GM19025 (cell line): ENCODE measurements at regions not wholly inside any gene's neighbourhood (a gene's known extent, or its start where the extent isn't known, plus 50 kb on each side); places are given as distances from the start of the nearest gene placed in this dataset.
A peak's percentile ranks its signal among the peaks of the same experiment; 100 is the strongest.

Experiments
- ATAC-seq: cut with Tn5 transposase; IDR thresholded peaks from one replicate; pipeline ENCODE4 v1.9.1; 2021; ENCODE audit warnings: mild to moderate bottlenecking, low read depth, moderate library complexity; ENCODE audit not compliant: unreplicated experiment

GRCh38 chr17:413706-414380 is 61.2 kb upstream of the RPH3AL start:
- no peak for ATAC-seq

- no peak for ATAC-seq
Observed at GRCh38 chr17:413016-413350, 60.4 kb upstream of the RPH3AL start.

- no peak for ATAC-seq
Observed at GRCh38 chr17:412211-413015, 59.8 kb upstream of the RPH3AL start.

GRCh38 chr17:411421-412120 is 59.0 kb upstream of the RPH3AL start:
- ATAC-seq: no peak

GRCh38 chr17:410543-411401 is 58.2 kb upstream of the RPH3AL start:
- no peak for ATAC-seq

- ATAC-seq: peak; percentile 88
Observed at GRCh38 chr17:409848-410542, 57.4 kb upstream of the RPH3AL start.

GRCh38 chr17:409308-409847 is 56.8 kb upstream of the RPH3AL start:
- no peak for ATAC-seq

GRCh38 chr17:404703-405102 is 52.1 kb upstream of the RPH3AL start:
- ATAC-seq: no peak
